Colonic mucosa (tissue), 4 donors: ENCODE measurements at regions not wholly inside any gene's neighbourhood (a gene's known extent, or its start where the extent isn't known, plus 50 kb on each side); places are given as distances from the start of the nearest gene placed in this dataset.

Experiments
- DNase-seq: peaks from one replicate; pipeline ENCODE4 v3.0.0-alpha.2; 2020
- H3K27ac ChIP-seq: fragments of 200-600 bp; one replicate; pipeline ENCODE4 v1.8.0; 2021
- H3K27me3 ChIP-seq: fragments of 200-600 bp; one replicate; pipeline ENCODE4 v1.8.0; 2021
- H3K36me3 ChIP-seq: fragments of 200-600 bp; one replicate; pipeline ENCODE4 v1.8.0; 2021
- H3K4me1 ChIP-seq: fragments of 200-600 bp; one replicate; pipeline ENCODE4 v1.8.0; 2021; ENCODE audit warnings: mild to moderate bottlenecking
- H3K4me3 ChIP-seq: fragments of 200-600 bp; one replicate; pipeline ENCODE4 v1.8.0; 2021
- H3K9ac ChIP-seq, 2 donors: one replicate each; pipeline ENCODE4 v1.7.0; 2013; ENCODE audit warnings: control low read depth in 2 of 2, low read depth in 2 of 2, low read length in 2 of 2
- H3K9me3 ChIP-seq: fragments of 200-600 bp; one replicate; pipeline ENCODE4 v1.8.0; 2021
- CTCF ChIP-seq: fragments of 200-600 bp; IDR thresholded peaks from one replicate; pipeline ENCODE4 v1.8.0; 2022; ENCODE audit warnings: antibody characterized with exemption, mild to moderate bottlenecking
- intact Hi-C: fragments of 100-400 bp; cut with DNase I; formaldehyde crosslinking; loops from one replicate; pipeline ENCODE4 v1.14.1; 2022
- donor health status: healthy.
- donor health status: DM: no; HTN: no; CAD: no.
- donor health status: DM: no; HTN: no; CAD: no.

- Histone ChIP-seq H3K4me3 (no peak overlapping the region), H3K9me3 (no peaks in the 10 kb centered on the region), H3K9ac (no peak overlapping the region), H3K27me3 (no peaks in the 10 kb centered on the region), H3K27ac (no peak overlapping the region), H3K36me3 (no peaks in the 10 kb centered on the region), H3K4me1 (no peaks in the 10 kb centered on the region)
- intact Hi-C loops = no loop called here
- TF ChIP-seq CTCF = no peak
- DNase-seq = no peak
Measured at GRCh38 chr3:152672320-152672649, 162.6 kb upstream of the P2RY1 start.

GRCh38 chr3:152676810-152677379 is 158.0 kb upstream of the P2RY1 start:
- no peaks in the 10 kb centered on the region for H3K27me3 ChIP-seq
- no peak overlapping the region for H3K9ac ChIP-seq
- H3K4me3 ChIP-seq = no peak overlapping the region
- no peak for DNase-seq
- no peak for TF ChIP-seq CTCF
- H3K27ac ChIP-seq = no peak overlapping the region
- H3K4me1 ChIP-seq = no peaks in the 10 kb centered on the region
- H3K9me3 ChIP-seq = no peaks in the 10 kb centered on the region
- intact Hi-C loops = no loop called here
- H3K36me3 ChIP-seq = no peaks in the 10 kb centered on the region

- no peak overlapping the region for H3K27ac ChIP-seq
- no peak overlapping the region for H3K9ac ChIP-seq
- intact Hi-C loops = no loop called here
- TF ChIP-seq CTCF = no peak
- H3K36me3 ChIP-seq = no peaks in the 10 kb centered on the region
- DNase-seq = no peak
- no peaks in the 10 kb centered on the region for H3K9me3 ChIP-seq
- H3K27me3 ChIP-seq = no peaks in the 10 kb centered on the region
- no peaks in the 10 kb centered on the region for H3K4me1 ChIP-seq
- H3K4me3 ChIP-seq = no peak overlapping the region
Measured at GRCh38 chr3:152677491-152677890, 157.4 kb upstream of the P2RY1 start.

GRCh38 chr3:152682477-152682876 is 152.5 kb upstream of the P2RY1 start:
- DNase-seq = no peak
- TF ChIP-seq CTCF = no peak
- no peaks in the 10 kb centered on the region for H3K27me3 ChIP-seq
- no peak overlapping the region for H3K27ac ChIP-seq
- H3K9me3 ChIP-seq = no peaks in the 10 kb centered on the region
- H3K4me1 ChIP-seq = no peaks in the 10 kb centered on the region
- H3K36me3 ChIP-seq = no peaks in the 10 kb centered on the region
- no peak overlapping the region for H3K4me3 ChIP-seq
- intact Hi-C loops = no loop called here
- no peak overlapping the region for H3K9ac ChIP-seq

- Histone ChIP-seq H3K9me3 (no peaks in the 10 kb centered on the region), H3K4me3 (no peak overlapping the region), H3K27ac (no peak overlapping the region), H3K27me3 (no peaks in the 10 kb centered on the region), H3K36me3 (no peaks in the 10 kb centered on the region), H3K4me1 (no peaks in the 10 kb centered on the region), H3K9ac (no peak overlapping the region)
- no peak for TF ChIP-seq CTCF
- DNase-seq = no peak
- intact Hi-C loops = no loop called here
Measured at GRCh38 chr3:152683521-152683999, 151.4 kb upstream of the P2RY1 start.
